ENCODE measurements at regions not wholly inside any gene's neighbourhood (a gene's known extent, or its start where the extent isn't known, plus 50 kb on each side); places are given as distances from the start of the nearest gene placed in this dataset.

DNA sequence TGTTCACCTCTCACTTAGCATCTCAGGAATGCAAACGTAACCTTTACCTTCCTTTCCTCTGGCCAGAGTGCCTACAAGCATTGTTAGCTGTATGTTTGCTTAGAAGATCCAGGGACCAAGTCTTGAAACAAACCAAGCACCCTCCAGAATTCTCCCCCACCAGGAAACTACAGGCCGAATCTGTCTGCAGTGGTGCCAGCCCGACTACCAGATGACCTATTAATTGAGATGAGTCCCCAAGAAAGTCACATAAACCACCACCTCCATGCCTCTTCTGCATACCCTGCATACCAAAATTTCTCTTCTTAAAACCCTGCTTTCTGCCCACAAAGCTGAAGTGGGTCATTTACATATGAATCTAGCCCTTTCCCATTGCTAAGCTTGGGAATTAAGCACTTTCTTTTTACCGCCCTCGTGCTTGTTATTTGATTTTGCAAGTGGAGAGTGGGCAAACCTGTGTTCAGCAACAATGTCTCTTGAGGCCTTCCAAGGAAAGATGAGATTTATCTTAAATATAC, 1239.1 kb downstream of the CDH12 start:
- Histone ChIP-seq H3K36me3 (ENCODE audit: control insufficient read depth in 1 of 2, insufficient read depth in 2 of 2, low read depth in 1 of 2, low read length in 2 of 2) (no peaks in the 10 kb centered on the region), H2AFZ (ENCODE audit: low read depth, low read length) (no peak overlapping the region), H2AK5ac (ENCODE audit: low read length, severe bottlenecking) (no peak overlapping the region), H3K4ac (ENCODE audit: low read depth in 1 of 2, low read length in 2 of 2) (no peak overlapping the region), H4K8ac (ENCODE audit: low read length) (no peak overlapping the region), H3K18ac (ENCODE audit: low read depth in 1 of 2, low read length in 2 of 2) (no peak overlapping the region), H3K4me3 (ENCODE audit: insufficient read depth in 1 of 2, low read depth in 1 of 2, low read length in 2 of 2) (no peak overlapping the region), H3K27me3 (ENCODE audit: control insufficient read depth in 1 of 2, insufficient read depth in 1 of 2, low read length in 2 of 2) (no peaks in the 10 kb centered on the region), H2BK120ac (ENCODE audit: low read depth, low read length) (no peak overlapping the region), H3K9me3 (ENCODE audit: control insufficient read depth, low read length) (no peaks in the 10 kb centered on the region), H3K14ac (ENCODE audit: low read length in 2 of 2) (no peak overlapping the region), H3K4me2 (ENCODE audit: low read length, poor library complexity, severe bottlenecking) (no peak overlapping the region), H2BK15ac (ENCODE audit: low read depth, poor library complexity, severe bottlenecking) (no peak overlapping the region), H2BK5ac (ENCODE audit: low read depth, low read length, poor library complexity, severe bottlenecking) (no peak overlapping the region), H3K79me1 (replicated peaks; ENCODE audit: low read length, poor library complexity, severe bottlenecking) (no peaks in the 10 kb centered on the region), H4K91ac (ENCODE audit: low read length) (no peak overlapping the region), H3K4me1 (ENCODE audit: control insufficient read depth, insufficient read depth, low read depth, low read length) (no peaks in the 10 kb centered on the region), H3K27ac (ENCODE audit: low read length, poor library complexity, severe bottlenecking) (no peak overlapping the region), H3K9ac (ENCODE audit: low read length) (no peak overlapping the region), H2BK12ac (ENCODE audit: low read length in 2 of 2) (no peak overlapping the region), H3K23ac (ENCODE audit: low read length in 2 of 2) (no peak overlapping the region)
- 78% methylated on average over 3 of the region's 5 CpGs for WGBS
- no peak for DNase-seq

DNA sequence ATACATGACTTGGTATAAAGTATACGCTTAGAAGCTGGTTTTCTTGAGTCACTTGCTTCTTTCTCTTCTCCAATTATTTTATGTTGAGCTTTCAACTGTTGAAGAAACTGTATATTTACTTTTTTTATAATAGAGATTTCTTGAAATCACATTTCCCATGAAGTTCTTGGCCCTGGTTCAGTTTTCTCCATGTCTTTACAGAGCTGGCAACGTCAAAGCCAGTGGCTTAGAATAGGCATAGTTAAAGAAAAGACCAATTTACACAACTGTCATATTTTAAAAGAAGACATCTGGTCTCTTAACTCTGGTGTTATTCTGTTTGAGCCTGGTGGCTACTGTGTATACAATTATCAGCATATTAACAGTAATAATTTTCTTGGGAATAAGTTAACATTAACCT, 1249.3 kb downstream of the CDH12 start:
- Histone ChIP-seq H4K8ac (ENCODE audit: low read length) (no peak overlapping the region), H3K9ac (ENCODE audit: low read length) (no peak overlapping the region), H3K14ac (ENCODE audit: low read length in 2 of 2) (no peak overlapping the region), H2BK120ac (ENCODE audit: low read depth, low read length) (no peak overlapping the region), H3K27ac (ENCODE audit: low read length, poor library complexity, severe bottlenecking) (no peak overlapping the region), H3K27me3 (ENCODE audit: control insufficient read depth in 1 of 2, insufficient read depth in 1 of 2, low read length in 2 of 2) (no peaks in the 10 kb centered on the region), H2AFZ (ENCODE audit: low read depth, low read length) (no peak overlapping the region), H2BK5ac (ENCODE audit: low read depth, low read length, poor library complexity, severe bottlenecking) (no peak overlapping the region), H3K4ac (ENCODE audit: low read depth in 1 of 2, low read length in 2 of 2) (no peak overlapping the region), H2BK12ac (ENCODE audit: low read length in 2 of 2) (no peak overlapping the region), H2AK5ac (ENCODE audit: low read length, severe bottlenecking) (no peak overlapping the region), H3K18ac (ENCODE audit: low read depth in 1 of 2, low read length in 2 of 2) (no peak overlapping the region), H3K36me3 (ENCODE audit: control insufficient read depth in 1 of 2, insufficient read depth in 2 of 2, low read depth in 1 of 2, low read length in 2 of 2) (no peaks in the 10 kb centered on the region), H2BK15ac (ENCODE audit: low read depth, poor library complexity, severe bottlenecking) (no peak overlapping the region), H3K4me1 (ENCODE audit: control insufficient read depth, insufficient read depth, low read depth, low read length) (no peaks in the 10 kb centered on the region), H3K9me3 (ENCODE audit: control insufficient read depth, low read length) (no peaks in the 10 kb centered on the region), H3K4me2 (ENCODE audit: low read length, poor library complexity, severe bottlenecking) (no peak overlapping the region), H3K79me1 (replicated peaks; ENCODE audit: low read length, poor library complexity, severe bottlenecking) (no peaks in the 10 kb centered on the region), H4K91ac (ENCODE audit: low read length) (no peak overlapping the region), H3K4me3 (ENCODE audit: insufficient read depth in 1 of 2, low read depth in 1 of 2, low read length in 2 of 2) (no peak overlapping the region), H3K23ac (ENCODE audit: low read length in 2 of 2) (no peak overlapping the region)
- no peak for DNase-seq
- 33% methylated on average over 1 of the region's 2 CpGs for WGBS

- Histone ChIP-seq H3K36me3 (ENCODE audit: control insufficient read depth in 1 of 2, insufficient read depth in 2 of 2, low read depth in 1 of 2, low read length in 2 of 2) (no peaks in the 10 kb centered on the region), H2BK5ac (ENCODE audit: low read depth, low read length, poor library complexity, severe bottlenecking) (no peak overlapping the region), H2AFZ (ENCODE audit: low read depth, low read length) (no peak overlapping the region), H3K79me1 (replicated peaks; ENCODE audit: low read length, poor library complexity, severe bottlenecking) (no peaks in the 10 kb centered on the region), H4K8ac (ENCODE audit: low read length) (no peak overlapping the region), H3K14ac (ENCODE audit: low read length in 2 of 2) (no peak overlapping the region), H2BK120ac (ENCODE audit: low read depth, low read length) (no peak overlapping the region), H3K18ac (ENCODE audit: low read depth in 1 of 2, low read length in 2 of 2) (no peak overlapping the region), H3K4me3 (ENCODE audit: insufficient read depth in 1 of 2, low read depth in 1 of 2, low read length in 2 of 2) (no peak overlapping the region), H2AK5ac (ENCODE audit: low read length, severe bottlenecking) (no peak overlapping the region), H2BK15ac (ENCODE audit: low read depth, poor library complexity, severe bottlenecking) (no peak overlapping the region), H3K9me3 (ENCODE audit: control insufficient read depth, low read length) (peaks cover 7% of the 10 kb centered on the region), H3K4ac (ENCODE audit: low read depth in 1 of 2, low read length in 2 of 2) (no peak overlapping the region), H4K91ac (ENCODE audit: low read length) (no peak overlapping the region), H3K23ac (ENCODE audit: low read length in 2 of 2) (no peak overlapping the region), H3K9ac (ENCODE audit: low read length) (no peak overlapping the region), H3K27me3 (ENCODE audit: control insufficient read depth in 1 of 2, insufficient read depth in 1 of 2, low read length in 2 of 2) (no peaks in the 10 kb centered on the region), H3K4me2 (ENCODE audit: low read length, poor library complexity, severe bottlenecking) (no peak overlapping the region), H2BK12ac (ENCODE audit: low read length in 2 of 2) (no peak overlapping the region), H3K27ac (ENCODE audit: low read length, poor library complexity, severe bottlenecking) (no peak overlapping the region), H3K4me1 (ENCODE audit: control insufficient read depth, insufficient read depth, low read depth, low read length) (no peaks in the 10 kb centered on the region)
- 94% methylated on average over 2 of the region's 2 CpGs for WGBS
- no peak for DNase-seq
Measured at GRCh38 chr5:21594566-21594965, 1258.6 kb downstream of the CDH12 start.

GRCh38 chr5:21593261-21593660, 1259.9 kb downstream of the CDH12 start:
- Histone ChIP-seq H2AFZ (ENCODE audit: low read depth, low read length) (no peak overlapping the region), H3K18ac (ENCODE audit: low read depth in 1 of 2, low read length in 2 of 2) (no peak overlapping the region), H3K9me3 (ENCODE audit: control insufficient read depth, low read length) (peaks cover 7% of the 10 kb centered on the region), H3K4me1 (ENCODE audit: control insufficient read depth, insufficient read depth, low read depth, low read length) (no peaks in the 10 kb centered on the region), H3K27ac (ENCODE audit: low read length, poor library complexity, severe bottlenecking) (no peak overlapping the region), H2BK5ac (ENCODE audit: low read depth, low read length, poor library complexity, severe bottlenecking) (no peak overlapping the region), H3K23ac (ENCODE audit: low read length in 2 of 2) (no peak overlapping the region), H3K79me1 (replicated peaks; ENCODE audit: low read length, poor library complexity, severe bottlenecking) (no peaks in the 10 kb centered on the region), H2AK5ac (ENCODE audit: low read length, severe bottlenecking) (no peak overlapping the region), H2BK12ac (ENCODE audit: low read length in 2 of 2) (no peak overlapping the region), H3K27me3 (ENCODE audit: control insufficient read depth in 1 of 2, insufficient read depth in 1 of 2, low read length in 2 of 2) (no peaks in the 10 kb centered on the region), H2BK15ac (ENCODE audit: low read depth, poor library complexity, severe bottlenecking) (no peak overlapping the region), H4K8ac (ENCODE audit: low read length) (no peak overlapping the region), H3K9ac (ENCODE audit: low read length) (no peak overlapping the region), H4K91ac (ENCODE audit: low read length) (no peak overlapping the region), H3K4me3 (ENCODE audit: insufficient read depth in 1 of 2, low read depth in 1 of 2, low read length in 2 of 2) (no peak overlapping the region), H3K36me3 (ENCODE audit: control insufficient read depth in 1 of 2, insufficient read depth in 2 of 2, low read depth in 1 of 2, low read length in 2 of 2) (no peaks in the 10 kb centered on the region), H3K4ac (ENCODE audit: low read depth in 1 of 2, low read length in 2 of 2) (no peak overlapping the region), H3K4me2 (ENCODE audit: low read length, poor library complexity, severe bottlenecking) (no peak overlapping the region), H2BK120ac (ENCODE audit: low read depth, low read length) (no peak overlapping the region), H3K14ac (ENCODE audit: low read length in 2 of 2) (no peak overlapping the region)
- DNase-seq: no peak
